Liver (tissue), 8 donors: ENCODE measurements at regions not wholly inside any gene's neighbourhood (a gene's known extent, or its start where the extent isn't known, plus 50 kb on each side); places are given as distances from the start of the nearest gene placed in this dataset.

ENCODE experiments used
- DNase-seq: peaks from one replicate; pipeline ENCODE4 v3.0.0-alpha.2; 2017; ENCODE audit warnings: low spot score
- H3K27ac ChIP-seq, 2 donors: one replicate each; pipeline ENCODE4 v1.7.0; 2013; ENCODE audit warnings: inconsistent platforms in 2 of 2, low read length in 2 of 2, control low read depth in 1 of 2, low read depth in 1 of 2, mild to moderate bottlenecking in 1 of 2
- H3K27me3 ChIP-seq, 4 donors: one replicate each; pipeline versions ENCODE4 v1.6.1 to v1.7.0; 2013; ENCODE audit warnings: low read length in 3 of 4, inconsistent platforms in 1 of 4, mild to moderate bottlenecking in 1 of 4, moderate library complexity in 1 of 4; ENCODE audit not compliant: control insufficient read depth in 4 of 4, insufficient read depth in 4 of 4
- H3K36me3 ChIP-seq, 4 donors: one replicate each; pipeline versions ENCODE4 v1.6.1 to v1.7.0; 2013; ENCODE audit warnings: low read length in 3 of 4, mild to moderate bottlenecking in 3 of 4, low read depth in 1 of 4, moderate library complexity in 1 of 4; ENCODE audit not compliant: control insufficient read depth in 4 of 4, insufficient read depth in 3 of 4
- H3K4me1 ChIP-seq, 4 donors: one replicate each; pipeline versions ENCODE4 v1.6.1 to v1.7.0; 2013; ENCODE audit warnings: low read length in 3 of 4, mild to moderate bottlenecking in 3 of 4, moderate library complexity in 1 of 4; ENCODE audit not compliant: control insufficient read depth in 4 of 4, insufficient read depth in 4 of 4
- H3K4me3 ChIP-seq, 3 donors: one replicate each; pipeline versions ENCODE4 v1.6.1 to v1.7.0; 2013; ENCODE audit warnings: low read length in 3 of 3, control low read depth in 1 of 3, low read depth in 1 of 3, mild to moderate bottlenecking in 1 of 3
- H3K9ac ChIP-seq, 2 donors: one replicate each; pipeline ENCODE4 v1.7.0; 2013; ENCODE audit warnings: low read length in 2 of 2, mild to moderate bottlenecking in 2 of 2, moderate library complexity in 2 of 2, control low read depth in 1 of 2, low read depth in 1 of 2
- H3K9me3 ChIP-seq, 4 donors: one replicate each; pipeline versions ENCODE4 v1.6.1 to v1.7.0; 2013; ENCODE audit warnings: low read length in 3 of 4; ENCODE audit not compliant: control insufficient read depth in 4 of 4
- EGR1 ChIP-seq, 2 donors: IDR thresholded peaks; 2 replicates each; pipeline ENCODE4 v1.6.1; 2016 to 2018; ENCODE audit warnings: antibody characterized with exemption in 2 of 2, low read depth in 2 of 2
- FOXA1 ChIP-seq: IDR thresholded peaks from 2 replicates; pipeline ENCODE4 v1.6.1; 2016; ENCODE audit warnings: antibody characterized with exemption
- FOXA2 ChIP-seq: IDR thresholded peaks from 2 replicates; pipeline ENCODE4 v1.6.1; 2016; ENCODE audit warnings: antibody characterized with exemption
- GABPA ChIP-seq, 2 donors: IDR thresholded peaks in 1 of 2; conservative IDR thresholded peaks in 1 of 2; 2 replicates each; pipeline ENCODE4 v1.6.1; 2016; ENCODE audit warnings: antibody characterized with exemption in 2 of 2, mild to moderate bottlenecking in 1 of 2, moderate library complexity in 1 of 2
- HNF4A ChIP-seq, 2 donors: conservative IDR thresholded peaks; 2 replicates each; pipeline ENCODE4 v1.6.1; 2016; ENCODE audit warnings: antibody characterized with exemption in 2 of 2, mild to moderate bottlenecking in 2 of 2
- HNF4G ChIP-seq: IDR thresholded peaks from 2 replicates; pipeline ENCODE4 v1.6.1; 2016; ENCODE audit warnings: antibody characterized with exemption
- JUND ChIP-seq, 2 donors: IDR thresholded peaks; 2 replicates each; pipeline ENCODE4 v1.6.1; 2016; ENCODE audit warnings: antibody characterized with exemption in 2 of 2
- NR2F2 ChIP-seq: IDR thresholded peaks from 2 replicates; pipeline ENCODE4 v1.6.1; 2016; ENCODE audit warnings: antibody characterized with exemption
- RAD21 ChIP-seq, 2 donors: IDR thresholded peaks; 2 replicates each; pipeline ENCODE4 v1.6.1; 2016; ENCODE audit warnings: antibody characterized with exemption in 2 of 2, mild to moderate bottlenecking in 2 of 2
- RXRA ChIP-seq, 2 donors: IDR thresholded peaks; 2 replicates each; pipeline ENCODE4 v1.6.1; 2017 to 2018; ENCODE audit warnings: antibody characterized with exemption in 2 of 2, mild to moderate bottlenecking in 1 of 2
- SP1 ChIP-seq: IDR thresholded peaks from 2 replicates; pipeline ENCODE4 v1.6.1; 2018; ENCODE audit warnings: antibody characterized with exemption, mild to moderate bottlenecking
- TAF1 ChIP-seq: conservative IDR thresholded peaks from 2 replicates; pipeline ENCODE4 v1.6.1; 2016; ENCODE audit warnings: antibody characterized with exemption, mild to moderate bottlenecking
- YY1 ChIP-seq: IDR thresholded peaks from 2 replicates; pipeline ENCODE4 v1.6.1; 2016; ENCODE audit warnings: antibody characterized with exemption, mild to moderate bottlenecking
- WGBS: extraction: QIAGEN DNeasy Blood & Tissue Kit; methylation state at CpG from one replicate; pipeline ENCODE4 v1.1.7; 2013; 5-methylcytosine and 5-hydroxymethylcytosine counted together
- TF ChIP-seq, protein P1 (sequence below): fragments of 150-350 bp; IDR thresholded peaks from 2 replicates; pipeline ENCODE4 v1.5.1; 2017; ENCODE audit warnings: improper control_type of control experiment, low read depth, low read length; ENCODE audit not compliant: missing input control
- TF ChIP-seq, protein P2 (sequence below): IDR thresholded peaks from 2 replicates; pipeline ENCODE4 v1.6.1; 2016; ENCODE audit warnings: antibody characterized with exemption
- TF ChIP-seq, protein P3 (sequence below): IDR thresholded peaks from 2 replicates; pipeline ENCODE4 v1.6.1; 2016; ENCODE audit warnings: antibody characterized with exemption
- TF ChIP-seq, protein P4 (sequence below): IDR thresholded peaks from 2 replicates; pipeline ENCODE4 v1.6.1; 2016; ENCODE audit warnings: antibody characterized with exemption, mild to moderate bottlenecking
- donor health status: healthy.
- donor health status: healthy.
- donor health status: healthy.
- donor health status: healthy.
- donor health status: healthy.

DNA sequence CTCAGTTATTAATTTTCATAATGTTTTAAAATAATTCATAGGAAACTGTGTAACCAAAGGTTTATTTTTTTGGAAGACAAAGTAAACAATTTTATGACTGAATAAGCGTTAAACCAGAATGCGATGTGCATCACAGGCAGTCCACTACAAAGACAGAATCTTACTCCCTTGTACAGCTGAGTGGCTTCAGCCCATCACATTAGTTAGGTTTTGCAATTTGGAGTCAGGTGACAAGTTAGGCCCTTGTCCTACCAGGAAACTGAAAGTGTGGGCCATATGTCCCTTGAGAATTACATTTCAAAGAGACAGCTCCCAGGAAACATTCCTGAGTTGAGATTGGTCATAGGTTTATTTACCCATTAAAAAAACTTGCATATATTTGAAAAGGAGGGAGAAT, 156.3 kb downstream of the MEX3B start:
- DNase-seq = no peak
- H3K4me3 ChIP-seq = no peak overlapping the region
- H3K27ac ChIP-seq = no peak overlapping the region
- H3K36me3 ChIP-seq = no peaks in the 10 kb centered on the region
- H3K4me1 ChIP-seq = peaks cover 2 to 5% (median 4%) of the 10 kb centered on the region in 4 donors
- TF ChIP-seq HNF4G = no peak
- no peak for TF ChIP-seq RXRA (IDR thresholded peaks at IDR 0.05)
- TF ChIP-seq YY1 = no peak
- TF ChIP-seq EGR1 (IDR thresholded peaks at IDR 0.05; ENCODE audit: low read depth in 2 of 2) = no peak
- WGBS = 78% methylated on average over 2 of the region's 2 CpGs
- no peaks in the 10 kb centered on the region for H3K9me3 ChIP-seq
- H3K9ac ChIP-seq = no peak overlapping the region
- H3K27me3 ChIP-seq = no peaks in the 10 kb centered on the region

DNA sequence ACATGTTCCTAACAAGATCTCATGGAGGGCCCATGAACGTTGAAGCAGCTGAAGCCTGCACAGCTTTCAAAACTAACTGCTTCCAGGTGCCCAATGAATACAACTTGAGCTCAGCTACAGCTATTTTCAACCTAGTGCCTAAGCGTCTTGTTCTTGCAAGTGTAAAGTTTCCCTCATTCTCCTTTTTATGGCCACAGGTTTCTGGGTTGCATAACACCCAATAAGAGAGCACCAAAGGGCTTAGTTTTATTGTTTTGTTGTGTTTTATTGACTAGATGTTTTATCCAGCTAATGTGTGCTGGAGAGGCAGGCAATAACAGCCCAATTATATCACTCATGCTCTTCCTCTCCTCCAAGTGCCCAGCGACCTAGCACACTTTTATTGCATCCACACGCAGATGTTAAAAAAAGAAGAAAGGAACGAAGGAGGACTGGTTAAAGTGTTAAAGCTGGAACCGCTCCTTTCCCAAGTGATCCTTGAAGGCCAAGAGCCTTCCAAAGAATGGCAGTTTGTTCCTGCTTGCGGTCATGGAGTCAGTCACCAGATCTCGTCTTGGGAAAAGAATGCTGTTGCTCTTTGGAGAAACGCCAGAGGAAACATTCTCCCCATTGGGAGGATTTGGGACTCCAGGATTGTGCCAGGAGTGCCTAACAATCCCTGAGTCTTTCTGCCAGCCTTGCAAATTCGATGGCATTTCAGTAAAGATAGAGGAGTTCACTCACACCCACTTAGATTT, 156.9 kb downstream of the MEX3B start:
- H3K9ac ChIP-seq = no peak overlapping the region
- DNase-seq = no peak
- 81% methylated on average over 10 of the region's 10 CpGs for WGBS
- H3K4me1 ChIP-seq = peaks cover 2 to 5% (median 4%) of the 10 kb centered on the region in 4 donors
- H3K4me3 ChIP-seq = no peak overlapping the region
- no peaks in the 10 kb centered on the region for H3K9me3 ChIP-seq
- H3K27ac ChIP-seq = no peak overlapping the region
- no peaks in the 10 kb centered on the region for H3K36me3 ChIP-seq
- TF ChIP-seq TAF1 (no peak), HNF4G (no peak), HNF4A (conservative IDR thresholded peaks at IDR 0.05) (no peak), FOXA2 (no peak), SP1 (no peak), JUND (IDR thresholded peaks at IDR 0.05) (no peak), FOXA1 (no peak), EGR1 (IDR thresholded peaks at IDR 0.05; ENCODE audit: low read depth in 2 of 2) (no peak), GABPA (IDR thresholded peaks at IDR 0.05 in 1 of 2, conservative IDR thresholded peaks at IDR 0.05 in 1 of 2) (no peak), RXRA (IDR thresholded peaks at IDR 0.05) (no peak), YY1 (no peak)
- TF ChIP-seq, protein P1, sequence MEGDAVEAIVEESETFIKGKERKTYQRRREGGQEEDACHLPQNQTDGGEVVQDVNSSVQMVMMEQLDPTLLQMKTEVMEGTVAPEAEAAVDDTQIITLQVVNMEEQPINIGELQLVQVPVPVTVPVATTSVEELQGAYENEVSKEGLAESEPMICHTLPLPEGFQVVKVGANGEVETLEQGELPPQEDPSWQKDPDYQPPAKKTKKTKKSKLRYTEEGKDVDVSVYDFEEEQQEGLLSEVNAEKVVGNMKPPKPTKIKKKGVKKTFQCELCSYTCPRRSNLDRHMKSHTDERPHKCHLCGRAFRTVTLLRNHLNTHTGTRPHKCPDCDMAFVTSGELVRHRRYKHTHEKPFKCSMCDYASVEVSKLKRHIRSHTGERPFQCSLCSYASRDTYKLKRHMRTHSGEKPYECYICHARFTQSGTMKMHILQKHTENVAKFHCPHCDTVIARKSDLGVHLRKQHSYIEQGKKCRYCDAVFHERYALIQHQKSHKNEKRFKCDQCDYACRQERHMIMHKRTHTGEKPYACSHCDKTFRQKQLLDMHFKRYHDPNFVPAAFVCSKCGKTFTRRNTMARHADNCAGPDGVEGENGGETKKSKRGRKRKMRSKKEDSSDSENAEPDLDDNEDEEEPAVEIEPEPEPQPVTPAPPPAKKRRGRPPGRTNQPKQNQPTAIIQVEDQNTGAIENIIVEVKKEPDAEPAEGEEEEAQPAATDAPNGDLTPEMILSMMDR = no peak
- TF ChIP-seq, protein P2, sequence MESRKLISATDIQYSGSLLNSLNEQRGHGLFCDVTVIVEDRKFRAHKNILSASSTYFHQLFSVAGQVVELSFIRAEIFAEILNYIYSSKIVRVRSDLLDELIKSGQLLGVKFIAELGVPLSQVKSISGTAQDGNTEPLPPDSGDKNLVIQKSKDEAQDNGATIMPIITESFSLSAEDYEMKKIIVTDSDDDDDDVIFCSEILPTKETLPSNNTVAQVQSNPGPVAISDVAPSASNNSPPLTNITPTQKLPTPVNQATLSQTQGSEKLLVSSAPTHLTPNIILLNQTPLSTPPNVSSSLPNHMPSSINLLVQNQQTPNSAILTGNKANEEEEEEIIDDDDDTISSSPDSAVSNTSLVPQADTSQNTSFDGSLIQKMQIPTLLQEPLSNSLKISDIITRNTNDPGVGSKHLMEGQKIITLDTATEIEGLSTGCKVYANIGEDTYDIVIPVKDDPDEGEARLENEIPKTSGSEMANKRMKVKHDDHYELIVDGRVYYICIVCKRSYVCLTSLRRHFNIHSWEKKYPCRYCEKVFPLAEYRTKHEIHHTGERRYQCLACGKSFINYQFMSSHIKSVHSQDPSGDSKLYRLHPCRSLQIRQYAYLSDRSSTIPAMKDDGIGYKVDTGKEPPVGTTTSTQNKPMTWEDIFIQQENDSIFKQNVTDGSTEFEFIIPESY = no peak
- TF ChIP-seq, protein P3, sequence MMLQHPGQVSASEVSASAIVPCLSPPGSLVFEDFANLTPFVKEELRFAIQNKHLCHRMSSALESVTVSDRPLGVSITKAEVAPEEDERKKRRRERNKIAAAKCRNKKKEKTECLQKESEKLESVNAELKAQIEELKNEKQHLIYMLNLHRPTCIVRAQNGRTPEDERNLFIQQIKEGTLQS = no peak
- no peaks in the 10 kb centered on the region for H3K27me3 ChIP-seq

DNA sequence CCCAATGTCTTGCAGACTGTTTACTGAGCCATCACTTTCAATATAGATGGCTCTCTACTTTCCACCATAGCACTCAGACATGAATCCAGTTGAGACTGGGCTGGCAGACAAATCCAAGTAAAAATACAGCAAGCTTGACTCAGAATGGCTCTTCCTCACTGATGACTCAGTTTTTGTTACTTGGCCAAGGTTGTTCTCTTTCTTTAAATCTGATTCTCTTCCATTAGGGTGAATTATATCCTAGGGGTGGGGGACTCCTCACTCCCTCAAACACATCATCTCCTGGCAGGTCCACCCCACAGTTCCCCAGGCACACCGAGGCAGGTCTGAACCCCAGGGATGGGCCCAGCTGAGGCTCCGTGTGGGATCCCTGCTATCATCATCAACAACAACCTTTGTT, 157.9 kb downstream of the MEX3B start:
- Histone ChIP-seq H3K27ac (no peak overlapping the region), H3K4me1 (peaks cover 0 to 3% (median 2%) of the 10 kb centered on the region in 4 donors), H3K9me3 (no peaks in the 10 kb centered on the region), H3K9ac (no peak overlapping the region), H3K4me3 (no peak overlapping the region), H3K36me3 (no peaks in the 10 kb centered on the region), H3K27me3 (no peaks in the 10 kb centered on the region)
- DNase-seq = no peak
- 88% methylated on average over 2 of the region's 2 CpGs for WGBS
- no peak for TF ChIP-seq RXRA (IDR thresholded peaks at IDR 0.05)
- no peak for TF ChIP-seq SP1
- no peak for TF ChIP-seq GABPA (IDR thresholded peaks at IDR 0.05 in 1 of 2, conservative IDR thresholded peaks at IDR 0.05 in 1 of 2)
- no peak for TF ChIP-seq YY1
- no peak for TF ChIP-seq RAD21 (IDR thresholded peaks at IDR 0.05)
- TF ChIP-seq NR2F2 = no peak
- no peak for TF ChIP-seq TAF1
- TF ChIP-seq, protein P3 = no peak
- TF ChIP-seq, protein P4, sequence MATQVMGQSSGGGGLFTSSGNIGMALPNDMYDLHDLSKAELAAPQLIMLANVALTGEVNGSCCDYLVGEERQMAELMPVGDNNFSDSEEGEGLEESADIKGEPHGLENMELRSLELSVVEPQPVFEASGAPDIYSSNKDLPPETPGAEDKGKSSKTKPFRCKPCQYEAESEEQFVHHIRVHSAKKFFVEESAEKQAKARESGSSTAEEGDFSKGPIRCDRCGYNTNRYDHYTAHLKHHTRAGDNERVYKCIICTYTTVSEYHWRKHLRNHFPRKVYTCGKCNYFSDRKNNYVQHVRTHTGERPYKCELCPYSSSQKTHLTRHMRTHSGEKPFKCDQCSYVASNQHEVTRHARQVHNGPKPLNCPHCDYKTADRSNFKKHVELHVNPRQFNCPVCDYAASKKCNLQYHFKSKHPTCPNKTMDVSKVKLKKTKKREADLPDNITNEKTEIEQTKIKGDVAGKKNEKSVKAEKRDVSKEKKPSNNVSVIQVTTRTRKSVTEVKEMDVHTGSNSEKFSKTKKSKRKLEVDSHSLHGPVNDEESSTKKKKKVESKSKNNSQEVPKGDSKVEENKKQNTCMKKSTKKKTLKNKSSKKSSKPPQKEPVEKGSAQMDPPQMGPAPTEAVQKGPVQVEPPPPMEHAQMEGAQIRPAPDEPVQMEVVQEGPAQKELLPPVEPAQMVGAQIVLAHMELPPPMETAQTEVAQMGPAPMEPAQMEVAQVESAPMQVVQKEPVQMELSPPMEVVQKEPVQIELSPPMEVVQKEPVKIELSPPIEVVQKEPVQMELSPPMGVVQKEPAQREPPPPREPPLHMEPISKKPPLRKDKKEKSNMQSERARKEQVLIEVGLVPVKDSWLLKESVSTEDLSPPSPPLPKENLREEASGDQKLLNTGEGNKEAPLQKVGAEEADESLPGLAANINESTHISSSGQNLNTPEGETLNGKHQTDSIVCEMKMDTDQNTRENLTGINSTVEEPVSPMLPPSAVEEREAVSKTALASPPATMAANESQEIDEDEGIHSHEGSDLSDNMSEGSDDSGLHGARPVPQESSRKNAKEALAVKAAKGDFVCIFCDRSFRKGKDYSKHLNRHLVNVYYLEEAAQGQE = no peak
- TF ChIP-seq EGR1 (IDR thresholded peaks at IDR 0.05; ENCODE audit: low read depth in 2 of 2) = no peak
- no peak for TF ChIP-seq HNF4G
- TF ChIP-seq FOXA2 = no peak
